Activated CD4-positive, alpha-beta T cell treated with anti-CD3 and anti-CD28 coated beads, Interleukin-2, amount 50 U/mL, for 4 hours (primary cell): ENCODE measurements at regions not wholly inside any gene's neighbourhood (a gene's known extent, or its start where the extent isn't known, plus 50 kb on each side); places are given as distances from the start of the nearest gene placed in this dataset.
A peak's percentile ranks its signal among the peaks of the same experiment; 100 is the strongest.
"Not testable (repeated sequence)": the region's sequence is repeated elsewhere in the genome, so short reads cannot be mapped to it uniquely, and the experiment has no call there.

Source experiments
- DNase-seq, 2 experiments: peaks; one replicate each; pipeline ENCODE4 v3.0.0-alpha.2; 2020

DNA sequence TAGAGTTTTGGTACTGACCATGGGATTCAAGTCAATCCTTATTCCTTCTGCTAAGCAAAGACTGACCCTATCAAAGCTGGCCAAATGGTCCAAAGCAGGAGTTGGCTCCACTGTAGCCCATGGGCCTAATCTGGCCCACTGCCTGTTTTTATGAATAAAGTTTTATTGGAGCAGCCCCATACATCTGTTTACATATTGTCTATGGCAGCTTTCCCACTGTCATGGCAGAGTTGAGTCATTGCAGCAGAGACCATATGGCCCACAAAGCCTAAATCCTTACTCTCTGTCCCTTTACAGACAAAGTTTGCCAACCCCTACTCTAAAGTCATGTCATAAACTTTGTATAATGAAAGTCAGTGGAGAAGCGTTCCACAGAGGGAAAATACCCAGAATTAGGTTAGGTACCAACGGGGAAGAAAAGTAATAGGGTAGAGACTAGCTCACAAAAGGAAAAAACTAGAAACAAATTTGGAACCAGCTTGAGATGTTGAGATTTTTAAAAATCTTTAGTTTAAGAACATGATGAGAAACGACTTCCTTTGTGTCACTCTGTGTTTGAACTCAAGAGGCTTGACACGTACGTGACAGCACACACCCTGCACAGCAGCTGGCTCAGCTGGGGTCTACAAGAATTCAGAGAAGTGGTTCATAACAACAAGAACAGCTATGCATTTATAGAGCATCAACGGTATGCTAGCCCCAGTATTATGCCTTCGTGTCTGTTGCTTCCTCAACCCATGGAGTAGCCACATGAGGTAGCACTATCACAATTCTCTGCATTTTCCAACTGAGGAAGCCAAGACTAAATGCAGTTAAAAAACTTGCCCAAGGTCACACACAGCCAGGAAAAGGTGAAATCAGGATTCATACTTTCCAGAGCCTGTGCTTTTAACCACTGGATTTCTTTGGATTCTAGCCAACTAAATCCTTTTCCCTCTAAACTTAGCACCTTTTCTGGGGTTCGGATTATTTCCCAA is 198.9 kb upstream of the WWC1 start:
- no peak for DNase-seq

DNA sequence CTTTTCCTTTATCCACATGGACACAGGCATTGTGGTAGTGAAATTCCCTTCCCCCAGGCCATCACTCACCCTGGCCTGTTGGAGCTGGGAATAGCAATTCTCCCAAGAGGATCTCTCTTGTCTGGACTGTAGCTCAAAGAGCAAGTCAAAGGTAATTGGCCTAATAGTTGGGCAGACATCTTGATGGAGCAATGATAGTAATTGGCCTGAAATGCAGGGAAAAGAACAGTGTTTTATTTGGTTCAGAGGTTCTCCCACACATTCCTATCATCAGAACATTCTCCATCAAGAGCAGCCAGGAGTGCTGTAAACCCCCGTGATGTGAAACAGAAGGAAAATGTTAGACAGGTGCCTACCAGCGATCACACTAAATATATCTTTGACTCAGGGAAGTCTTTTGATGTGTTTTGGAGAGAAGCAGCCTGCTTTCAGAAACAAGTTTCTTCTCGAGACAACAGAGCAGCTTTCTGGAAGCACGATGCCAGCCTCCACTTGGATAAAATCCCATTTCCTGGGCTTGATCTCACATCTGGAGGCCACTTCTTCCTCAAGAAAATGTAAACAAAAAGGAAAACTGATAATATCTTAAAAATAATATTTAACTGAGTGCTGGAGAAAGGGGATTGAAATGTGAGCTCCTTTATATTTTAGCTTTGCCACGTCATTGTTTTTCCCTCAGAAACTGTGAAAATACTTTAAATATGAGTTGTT is 198.1 kb upstream of the WWC1 start:
- DNase-seq, result no peak

DNA sequence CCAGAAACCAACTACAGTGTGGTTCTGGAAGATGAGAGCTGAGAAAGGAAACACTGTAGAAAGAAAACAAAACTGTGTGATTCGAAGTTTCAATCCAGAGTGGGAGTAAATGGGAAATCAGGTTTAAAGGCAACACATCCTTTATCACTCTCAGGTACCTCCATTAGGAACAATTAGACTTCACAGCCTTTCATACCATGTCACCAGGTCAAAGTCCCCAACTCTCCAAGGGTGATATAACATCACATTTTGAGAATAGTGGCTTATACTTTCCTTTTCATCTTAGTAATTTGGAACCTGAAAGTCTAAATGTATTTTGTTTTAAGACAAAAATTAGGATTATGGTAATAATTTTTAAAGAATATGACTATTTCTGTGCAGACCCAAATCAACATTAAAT is 194.9 kb upstream of the WWC1 start:
- no peak for DNase-seq

DNA sequence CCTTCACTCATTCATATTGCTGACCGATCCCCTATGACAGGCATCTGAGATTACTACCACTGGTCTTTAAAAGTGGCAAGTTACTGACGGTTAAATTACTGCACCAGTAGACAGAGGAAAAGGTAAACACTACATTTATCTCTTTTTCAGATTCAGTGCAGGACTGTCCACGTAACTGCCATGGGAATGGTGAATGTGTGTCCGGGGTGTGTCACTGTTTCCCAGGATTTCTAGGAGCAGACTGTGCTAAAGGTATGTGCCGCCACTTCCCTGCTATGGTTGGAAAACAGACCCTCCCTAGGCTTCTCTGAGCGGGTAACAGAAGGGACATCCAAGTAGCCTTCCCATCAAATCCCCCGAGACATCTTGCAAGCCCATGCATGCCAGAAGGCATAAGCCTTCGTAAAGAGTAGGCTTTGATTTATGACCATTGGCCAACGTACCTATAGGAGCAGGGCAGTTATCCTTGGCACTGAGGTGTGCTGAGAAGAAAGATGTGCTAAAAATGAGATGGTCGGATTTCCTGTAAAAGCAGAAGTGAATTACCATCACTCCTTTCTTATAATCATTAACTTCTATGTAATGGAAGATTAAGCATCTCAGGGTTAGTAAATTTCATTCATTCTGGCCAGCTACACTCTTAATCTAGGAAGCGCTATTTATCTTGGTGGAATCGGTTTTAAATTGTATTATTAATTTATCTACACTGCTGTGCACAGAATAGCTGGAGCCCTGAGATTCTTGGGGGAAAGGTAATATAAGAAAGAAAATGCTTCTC is 193.4 kb upstream of the WWC1 start:
- no peak for DNase-seq

DNA sequence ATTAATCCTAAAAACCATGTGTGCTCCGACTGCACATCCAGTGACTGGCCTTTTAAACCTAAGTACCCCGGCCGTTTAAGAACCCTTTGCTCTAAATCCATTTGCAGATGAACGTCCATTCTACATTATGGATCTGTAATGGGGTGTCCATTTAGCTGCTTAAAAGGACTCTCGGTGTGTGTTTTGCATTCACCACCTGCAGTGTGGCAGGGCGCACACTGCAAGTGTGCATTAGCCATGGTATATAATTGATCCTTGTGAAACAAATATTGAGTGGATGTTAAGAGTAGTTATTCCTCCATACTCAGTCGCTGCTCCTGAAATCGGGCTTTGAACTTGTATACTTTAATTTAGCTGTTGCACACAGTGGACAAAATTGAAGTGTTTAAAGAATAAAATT is 190.1 kb upstream of the WWC1 start:
- DNase-seq, result no peak

DNA sequence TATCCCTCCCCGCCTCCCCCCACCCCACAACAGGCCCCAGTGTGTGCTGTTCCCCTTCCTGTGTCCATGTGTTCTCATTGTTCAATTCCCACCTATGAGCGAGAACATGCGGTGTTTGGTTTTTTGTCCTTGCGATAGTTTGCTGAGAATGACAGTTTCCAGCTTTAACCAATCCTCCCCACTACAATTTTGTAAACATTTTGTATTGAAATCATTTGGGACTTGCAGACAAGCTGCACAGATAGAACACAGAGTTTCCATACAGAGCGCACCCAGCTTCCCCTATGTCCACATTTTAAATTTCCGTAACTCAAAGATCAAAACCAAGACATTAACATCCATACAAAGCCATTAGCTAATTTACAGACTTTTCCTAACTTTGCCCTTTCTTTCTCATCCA is 188.4 kb upstream of the WWC1 start:
- not testable (repeated sequence) for DNase-seq

DNA sequence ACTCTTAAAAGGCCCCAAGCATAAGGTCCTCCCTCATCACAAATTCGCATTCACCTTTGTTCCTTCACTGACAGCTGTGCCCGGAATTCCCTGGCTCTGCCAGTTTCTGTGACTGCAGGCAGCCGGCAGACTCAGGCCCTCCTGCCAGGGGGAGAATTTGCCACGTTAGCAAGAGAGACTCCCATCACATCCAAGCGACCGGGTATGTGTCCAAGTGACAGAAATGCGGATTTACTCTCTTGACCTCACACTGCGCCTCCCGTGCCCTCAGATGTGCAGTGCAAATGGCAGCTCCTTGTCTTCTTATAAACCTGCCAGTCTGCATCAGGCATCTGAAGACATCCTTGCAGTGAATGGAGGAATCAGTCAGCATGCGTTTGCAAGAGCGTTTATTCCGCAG is 187.1 kb upstream of the WWC1 start:
- no peak for DNase-seq

DNA sequence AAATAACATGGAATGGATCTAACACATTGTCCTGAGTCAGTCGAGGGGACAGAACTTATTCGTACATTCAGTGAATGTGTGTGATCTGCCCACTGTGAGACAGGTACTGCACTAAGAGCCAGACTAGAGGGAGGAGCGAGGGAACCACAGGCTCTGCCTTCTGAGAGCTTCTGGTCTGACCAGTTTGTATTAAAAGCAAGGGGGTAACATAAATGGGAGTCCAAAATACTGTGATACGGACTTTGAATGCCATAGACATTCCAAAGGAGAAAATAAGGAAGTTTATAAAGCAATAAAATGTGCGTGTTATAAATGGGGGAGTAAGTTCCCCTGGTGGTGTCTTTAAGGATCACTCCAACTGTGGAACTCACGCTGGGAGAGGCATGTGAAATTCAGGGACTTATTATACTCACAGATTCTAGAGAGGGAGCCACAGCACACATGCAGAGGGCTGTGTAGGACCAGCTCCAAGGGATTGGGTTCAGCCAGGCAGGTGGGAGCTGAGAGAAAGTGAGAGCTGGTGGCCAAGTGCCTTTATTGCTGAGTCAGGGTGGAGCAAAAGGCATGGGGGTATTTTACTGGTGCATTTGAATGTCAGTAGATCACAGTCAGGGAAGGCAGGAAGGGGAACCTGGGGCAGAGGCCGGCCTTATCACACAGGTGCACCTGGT is 186.5 kb upstream of the WWC1 start:
- DNase-seq, result no peak

DNA sequence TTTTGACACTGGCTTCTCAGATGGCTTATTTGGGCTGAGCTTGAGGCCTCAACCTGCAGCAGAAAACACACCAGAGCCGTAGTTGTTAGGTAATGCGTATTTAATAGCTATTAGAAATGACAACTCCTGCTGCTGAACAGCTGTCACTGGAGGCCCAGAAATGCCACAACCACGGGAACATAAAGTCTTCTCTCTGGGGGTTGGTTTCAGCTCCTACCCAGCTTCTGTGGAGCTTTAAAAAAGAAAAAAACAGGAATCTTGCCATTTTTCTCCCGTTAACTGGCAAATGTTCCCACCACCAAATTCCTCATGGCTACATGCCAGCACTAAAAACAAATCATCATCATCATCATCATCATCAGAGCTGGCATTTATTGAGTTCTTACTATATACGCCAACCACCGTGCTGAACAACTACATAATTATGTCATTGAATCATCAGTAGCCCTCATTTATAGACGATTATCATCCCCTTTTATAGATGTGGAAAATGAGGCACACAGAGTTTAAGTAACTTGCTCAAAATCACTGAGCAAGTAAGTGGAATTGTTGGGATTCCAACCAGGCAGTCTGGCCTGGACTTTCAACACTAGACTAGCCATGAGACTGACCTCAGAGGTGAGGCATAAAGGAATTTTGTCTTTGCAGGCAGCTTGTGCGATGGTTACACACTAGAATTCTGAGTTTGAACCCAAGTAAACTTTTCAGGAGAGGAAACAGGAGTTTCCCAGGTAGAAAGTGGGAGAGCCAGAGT is 185.3 kb upstream of the WWC1 start:
- no peak for DNase-seq

DNA sequence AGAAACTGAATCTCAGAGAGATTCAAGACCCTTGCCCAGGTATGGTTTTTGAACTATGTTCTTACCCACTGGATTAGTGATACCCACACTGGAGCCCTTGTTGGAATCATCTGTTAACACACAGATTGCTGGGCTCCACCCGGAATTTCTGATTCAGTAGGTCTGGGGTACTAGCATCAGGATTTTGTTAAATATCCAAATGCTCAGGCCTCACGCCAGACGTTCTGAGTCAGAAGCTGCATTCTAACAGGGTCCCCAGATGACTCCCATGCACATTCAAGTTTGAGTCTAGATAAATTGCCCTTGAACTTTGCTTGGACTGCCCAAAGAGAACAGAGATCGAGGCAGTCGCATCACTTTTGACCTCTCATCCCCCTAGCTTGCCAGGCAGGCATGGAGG is 182.0 kb upstream of the WWC1 start:
- DNase-seq, result no peak

DNA sequence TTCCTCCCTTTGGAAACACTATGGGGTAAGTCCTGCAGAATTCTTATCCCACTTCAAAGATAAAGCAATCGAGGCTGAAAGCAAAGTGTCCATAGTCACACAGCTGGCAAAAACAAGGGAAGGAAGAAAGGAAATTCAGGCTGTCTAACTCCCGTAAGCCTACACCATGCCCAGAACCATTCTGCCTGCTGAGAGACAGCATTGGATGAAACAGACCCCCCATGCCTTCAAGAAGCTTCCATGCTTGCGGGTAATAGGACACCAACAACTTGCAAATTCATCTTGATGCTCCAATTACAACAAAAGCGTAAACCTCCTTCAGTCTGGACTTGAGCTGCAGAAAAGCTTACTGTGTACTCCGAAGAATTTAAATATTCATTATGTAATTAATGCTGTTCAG is 181.1 kb upstream of the WWC1 start:
- DNase-seq, result no peak

DNA sequence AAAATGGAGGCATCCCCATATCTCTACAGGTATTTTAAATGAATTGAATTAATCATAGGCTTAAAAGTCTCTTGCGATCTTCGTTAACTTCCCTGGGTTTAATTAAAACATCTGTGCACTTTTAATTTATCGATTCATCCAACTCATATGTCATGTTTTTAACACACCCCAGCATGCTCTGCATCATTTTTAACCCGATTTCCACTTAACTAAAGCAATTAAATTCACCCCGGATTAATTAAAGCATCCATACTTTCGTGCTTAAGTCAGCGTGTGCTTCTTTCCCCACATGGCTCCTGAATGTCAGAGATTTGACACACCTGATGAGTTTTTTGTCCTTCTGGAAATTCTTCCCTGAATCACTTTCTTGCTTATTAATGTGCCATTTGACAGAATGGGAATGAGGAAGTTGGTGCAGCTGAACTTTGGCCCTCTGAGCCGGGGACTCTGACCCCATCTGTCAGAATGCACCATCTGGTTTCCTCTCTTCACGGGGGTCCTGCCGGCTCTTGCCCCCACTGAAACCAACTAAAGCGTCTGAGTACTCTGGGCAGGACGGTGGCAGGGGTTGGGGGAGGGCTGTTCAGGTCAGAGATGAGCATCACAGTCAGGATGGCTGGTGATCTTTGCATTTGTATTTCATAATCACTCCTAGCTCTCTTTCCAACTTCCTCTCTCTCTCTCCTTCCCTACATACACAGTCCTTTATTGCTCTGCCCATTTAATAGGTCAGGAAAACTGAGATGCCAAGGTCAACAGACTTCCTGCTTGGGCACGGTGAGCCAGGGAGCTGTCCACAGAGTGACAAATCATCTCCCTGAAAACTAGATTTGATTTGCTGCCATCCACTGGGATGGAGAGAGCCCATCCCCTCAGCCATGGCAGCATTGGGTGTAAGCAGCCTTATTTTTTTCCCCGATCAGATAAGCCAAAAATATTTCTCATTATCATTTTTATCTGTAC is 180.3 kb upstream of the WWC1 start:
- DNase-seq, result no peak

DNA sequence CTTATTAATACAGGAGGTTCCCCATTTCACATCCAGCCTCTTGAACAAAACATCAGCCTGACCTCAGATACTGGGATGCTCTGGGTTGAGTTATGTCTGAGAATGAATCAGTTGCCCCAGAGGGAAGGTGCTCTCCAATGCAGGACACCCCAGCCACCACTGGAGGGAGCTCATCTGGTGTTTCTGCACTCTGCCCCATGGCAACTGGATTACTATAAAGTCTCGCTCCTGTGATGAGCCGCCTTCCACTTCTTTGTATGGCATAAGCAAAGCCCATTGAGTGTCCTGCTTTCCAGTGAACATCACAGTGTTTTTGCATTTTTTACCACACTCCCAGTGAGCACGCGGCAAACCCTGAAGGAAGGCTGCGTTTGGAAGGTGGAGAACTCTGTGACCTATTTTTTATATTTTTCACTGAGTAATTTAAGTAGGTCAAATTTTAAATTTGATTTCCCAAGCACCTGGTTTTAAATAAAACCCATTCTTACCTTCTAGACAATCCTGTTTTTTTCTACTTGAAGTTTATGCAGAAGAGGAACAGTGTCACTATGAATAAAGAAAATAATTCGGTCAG is 176.9 kb upstream of the WWC1 start:
- DNase-seq, result peak; percentile 2 to 7

DNA sequence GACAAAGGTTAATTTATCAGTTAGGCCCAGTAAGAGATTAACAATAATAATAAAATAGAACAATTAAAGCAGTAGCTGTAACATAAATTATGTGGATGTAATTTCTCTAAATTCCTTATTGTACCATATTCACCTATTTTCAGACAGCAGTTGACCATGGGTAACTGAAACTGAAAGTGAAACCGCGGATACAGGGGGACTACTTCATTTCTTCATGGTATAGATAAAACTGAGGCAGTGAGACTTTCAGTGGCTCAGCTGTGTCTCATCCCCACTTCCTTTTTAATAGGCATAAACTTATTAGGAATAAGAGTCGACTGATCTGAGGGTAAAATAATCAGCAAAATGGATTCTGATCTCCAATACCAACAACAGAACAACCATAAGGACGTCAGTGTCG is 174.0 kb upstream of the WWC1 start:
- DNase-seq, result no peak

DNA sequence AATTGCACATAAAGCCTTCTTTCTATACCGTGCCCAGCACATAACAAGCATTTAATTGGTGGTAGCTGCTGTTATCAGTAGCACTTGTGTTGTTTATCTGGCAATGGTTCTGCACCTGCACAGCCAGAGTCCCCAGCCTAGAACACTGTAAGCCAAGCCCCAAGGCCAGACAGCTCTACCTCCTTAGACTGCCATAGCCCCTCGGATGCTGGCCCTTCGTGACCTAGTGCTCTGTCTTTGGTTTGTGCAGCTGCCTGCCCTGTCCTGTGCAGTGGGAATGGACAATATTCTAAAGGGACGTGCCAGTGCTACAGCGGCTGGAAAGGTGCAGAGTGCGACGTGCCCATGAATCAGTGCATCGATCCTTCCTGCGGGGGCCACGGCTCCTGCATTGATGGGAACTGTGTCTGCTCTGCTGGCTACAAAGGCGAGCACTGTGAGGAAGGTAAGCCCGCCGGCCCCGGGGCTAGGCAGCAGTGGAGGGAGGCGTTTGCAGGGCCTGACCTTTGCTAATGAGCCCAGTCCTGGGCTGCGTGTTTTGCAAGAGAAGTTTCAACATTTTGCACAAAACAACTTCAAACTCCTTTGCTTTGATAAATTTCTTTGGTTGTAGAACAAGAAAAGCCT is 173.3 kb upstream of the WWC1 start:
- DNase-seq, result no peak

DNA sequence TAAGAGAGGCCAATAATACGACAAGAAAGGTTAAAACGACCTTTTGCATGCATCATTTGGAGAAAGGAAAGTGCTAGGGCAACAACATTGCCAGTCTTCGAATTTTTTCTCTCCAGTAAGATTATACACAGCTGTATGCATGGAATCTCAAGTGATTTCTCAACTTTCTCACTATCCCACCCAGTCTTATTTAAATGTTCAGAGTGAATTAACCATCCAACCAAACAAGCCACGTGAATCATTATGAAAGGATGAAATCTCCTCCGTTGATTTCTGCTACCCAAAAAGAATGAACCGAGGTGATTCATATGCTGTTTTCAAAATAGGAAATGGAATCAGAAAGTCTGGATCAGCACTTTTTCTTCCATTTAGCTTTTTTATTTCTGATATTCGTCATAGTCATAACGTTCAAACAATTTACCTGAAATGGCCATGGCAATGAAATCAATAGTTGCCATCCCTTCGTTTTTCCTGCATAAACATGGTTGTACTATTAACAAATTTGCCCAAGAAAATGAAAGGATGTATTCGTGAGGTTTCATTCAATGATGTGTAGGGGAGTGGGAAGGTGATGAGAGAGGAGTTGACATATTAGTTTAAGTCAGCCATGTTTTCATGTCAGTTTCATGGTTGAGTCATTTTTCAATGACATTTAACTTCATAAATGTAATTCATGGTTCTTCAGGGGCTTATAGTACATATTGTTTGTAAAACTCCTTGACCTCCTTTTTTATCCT is 170.9 kb upstream of the WWC1 start:
- no peak for DNase-seq

DNA sequence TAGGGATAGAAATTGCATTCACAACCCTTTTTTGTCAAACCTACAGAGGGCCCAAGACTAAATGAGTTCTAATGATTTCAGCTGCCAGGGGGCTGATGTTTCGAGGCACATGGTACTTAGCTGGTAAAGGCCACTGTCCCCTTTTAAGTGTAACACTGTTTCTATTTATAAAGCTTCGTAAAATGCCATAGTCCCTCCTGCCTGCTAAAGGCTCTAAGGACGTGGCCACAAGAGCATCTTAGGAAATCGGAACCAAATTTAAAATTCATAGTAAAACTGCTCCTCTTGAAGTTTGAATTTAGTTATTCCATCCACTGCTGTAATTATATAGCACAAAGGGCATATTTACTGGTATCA is 170.3 kb upstream of the WWC1 start:
- DNase-seq, result no peak

DNA sequence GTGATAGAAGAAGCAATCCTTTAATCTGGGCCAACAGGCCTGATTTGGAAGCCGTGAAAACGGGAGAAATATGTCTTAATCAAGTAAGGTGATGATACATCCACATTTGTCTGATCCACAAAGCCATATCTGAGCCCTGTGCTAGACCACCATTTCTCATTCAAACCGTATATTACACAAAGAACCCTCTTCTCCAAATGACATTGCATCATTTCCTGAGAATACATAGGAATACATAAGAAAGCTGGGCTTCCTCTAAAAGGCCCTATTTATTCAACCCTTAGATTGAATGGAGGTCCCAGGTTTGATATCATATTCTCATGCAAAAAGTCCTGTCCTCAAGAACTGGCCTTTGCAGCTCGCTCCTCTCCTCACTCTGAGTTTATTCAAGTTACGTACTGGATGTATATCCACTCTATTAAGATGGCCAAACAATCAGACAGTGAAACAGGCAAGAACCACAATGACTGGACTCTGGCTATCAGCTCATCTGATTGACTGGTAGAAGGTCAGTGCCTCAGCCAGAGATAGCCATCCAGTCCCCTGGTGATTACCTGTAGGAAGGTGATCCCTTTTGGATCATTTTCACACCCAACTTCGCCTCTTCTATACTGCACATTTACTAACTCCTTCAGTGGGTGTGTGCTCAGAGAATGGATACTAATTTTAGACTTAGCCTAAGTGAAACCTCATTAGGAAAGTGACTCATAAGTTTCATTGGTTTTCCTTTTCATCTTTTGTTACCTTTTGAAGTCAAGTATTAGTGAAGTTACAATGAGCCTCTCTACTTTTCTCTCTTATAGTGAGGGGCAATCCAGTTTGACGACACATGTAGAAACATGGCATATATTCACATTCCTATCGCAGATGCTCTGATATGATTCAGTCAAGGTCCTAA is 167.6 kb upstream of the WWC1 start:
- DNase-seq, result no peak
